ENCODE measurements at regions not wholly inside any gene's neighbourhood (a gene's known extent, or its start where the extent isn't known, plus 50 kb on each side); places are given as distances from the start of the nearest gene placed in this dataset.
A peak's percentile ranks its signal among the peaks of the same experiment; 100 is the strongest.

DNA sequence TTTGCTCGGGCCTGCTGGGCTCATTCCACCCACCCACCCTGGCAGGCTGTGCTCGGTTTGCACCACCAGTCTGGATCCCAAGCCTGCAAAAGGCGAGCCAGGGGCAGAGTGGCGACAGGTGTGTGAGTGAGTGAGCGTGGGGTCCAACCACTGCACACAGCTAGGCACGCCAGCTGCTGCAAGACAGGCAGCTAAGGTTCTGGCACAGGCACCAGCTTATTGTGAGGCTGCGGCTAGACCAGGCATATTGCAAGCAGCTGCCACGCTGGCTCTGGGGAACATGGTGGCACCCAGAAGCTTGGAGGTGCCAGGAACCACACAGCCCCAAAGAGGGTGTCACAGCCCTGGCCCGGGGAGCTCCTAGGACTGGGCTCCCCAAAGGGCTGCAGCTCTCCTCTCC, 205.1 kb downstream of the ANKRD60 start:
- intact Hi-C loops (cut with DNase I; ENCODE audit: low total_unique reads): no loop called here
- no peaks in the 10 kb centered on the region for H3K27me3 ChIP-seq
- peaks cover 15 to 24% of the 10 kb centered on the region in 2 donors for H3K4me1 ChIP-seq
- DNase-seq (no peak), ATAC-seq (no peak)
- no peak overlapping the region for H3K27ac ChIP-seq
- no peaks in the 10 kb centered on the region for H3K36me3 ChIP-seq
- TF ChIP-seq, protein P1, sequence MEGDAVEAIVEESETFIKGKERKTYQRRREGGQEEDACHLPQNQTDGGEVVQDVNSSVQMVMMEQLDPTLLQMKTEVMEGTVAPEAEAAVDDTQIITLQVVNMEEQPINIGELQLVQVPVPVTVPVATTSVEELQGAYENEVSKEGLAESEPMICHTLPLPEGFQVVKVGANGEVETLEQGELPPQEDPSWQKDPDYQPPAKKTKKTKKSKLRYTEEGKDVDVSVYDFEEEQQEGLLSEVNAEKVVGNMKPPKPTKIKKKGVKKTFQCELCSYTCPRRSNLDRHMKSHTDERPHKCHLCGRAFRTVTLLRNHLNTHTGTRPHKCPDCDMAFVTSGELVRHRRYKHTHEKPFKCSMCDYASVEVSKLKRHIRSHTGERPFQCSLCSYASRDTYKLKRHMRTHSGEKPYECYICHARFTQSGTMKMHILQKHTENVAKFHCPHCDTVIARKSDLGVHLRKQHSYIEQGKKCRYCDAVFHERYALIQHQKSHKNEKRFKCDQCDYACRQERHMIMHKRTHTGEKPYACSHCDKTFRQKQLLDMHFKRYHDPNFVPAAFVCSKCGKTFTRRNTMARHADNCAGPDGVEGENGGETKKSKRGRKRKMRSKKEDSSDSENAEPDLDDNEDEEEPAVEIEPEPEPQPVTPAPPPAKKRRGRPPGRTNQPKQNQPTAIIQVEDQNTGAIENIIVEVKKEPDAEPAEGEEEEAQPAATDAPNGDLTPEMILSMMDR (IDR thresholded peaks at IDR 0.05 in 4 of 5, conservative IDR thresholded peaks at IDR 0.05 in 1 of 5): no peak
- TF ChIP-seq POLR2A (IDR thresholded peaks at IDR 0.05): no peak
- in situ Hi-C loops (cut with MboI; ENCODE audit: low sequenced_read_pairs in 4 of 4): no loop called here
- no peaks in the 10 kb centered on the region for H3K9me3 ChIP-seq
- no peak overlapping the region for H3K4me3 ChIP-seq

DNA sequence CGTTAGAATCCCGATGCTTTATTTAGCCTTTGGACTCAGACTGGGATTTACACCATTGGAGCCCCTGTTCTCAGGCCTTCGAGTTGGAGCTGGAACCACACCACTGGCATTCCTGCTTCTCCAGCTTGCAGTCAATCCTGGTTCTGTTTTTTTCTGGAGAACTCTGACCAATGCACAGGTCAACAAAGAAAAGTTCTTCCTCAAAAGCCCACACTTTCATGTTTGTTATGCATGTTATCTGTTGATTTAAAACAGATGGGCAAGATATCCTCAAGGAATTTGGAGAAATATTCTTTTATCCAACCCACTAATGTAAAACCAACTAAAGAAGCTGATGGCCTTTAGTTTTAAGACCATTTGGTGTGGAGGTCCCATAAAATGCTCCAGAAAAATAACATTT, 205.7 kb downstream of the ANKRD60 start:
- H3K36me3 ChIP-seq: no peaks in the 10 kb centered on the region
- H3K4me3 ChIP-seq: no peak overlapping the region
- TF ChIP-seq, protein P1 (IDR thresholded peaks at IDR 0.05 in 4 of 5, conservative IDR thresholded peaks at IDR 0.05 in 1 of 5): no peak
- no peak for TF ChIP-seq POLR2A (IDR thresholded peaks at IDR 0.05)
- H3K4me1 ChIP-seq: peaks cover 15 to 24% of the 10 kb centered on the region in 2 donors
- ATAC-seq: no peak
- in situ Hi-C loops (cut with MboI; ENCODE audit: low sequenced_read_pairs in 4 of 4) (no loop called here), intact Hi-C loops (cut with DNase I; ENCODE audit: low total_unique reads) (no loop called here)
- H3K27ac ChIP-seq: no peak overlapping the region
- no peak for DNase-seq
- no peaks in the 10 kb centered on the region for H3K9me3 ChIP-seq
- no peaks in the 10 kb centered on the region for H3K27me3 ChIP-seq

DNA sequence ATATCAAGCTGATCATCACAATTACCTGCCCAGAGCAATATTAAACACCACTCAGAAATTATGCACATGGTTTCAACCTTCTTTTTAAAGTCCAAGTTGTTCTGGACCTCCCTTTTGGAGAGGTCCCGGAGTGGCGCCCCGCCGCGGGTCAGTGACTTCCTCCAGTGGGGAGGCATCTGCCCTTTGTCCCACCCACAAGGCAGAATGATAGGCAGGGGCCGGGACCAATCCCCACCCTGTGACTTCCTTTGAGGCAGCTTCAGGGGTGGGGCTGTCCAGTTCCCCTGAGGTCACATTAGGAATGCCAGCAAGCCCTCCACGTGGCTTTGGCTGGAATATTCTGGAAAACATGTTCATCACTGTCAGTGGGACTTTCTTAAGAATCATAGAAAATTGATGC, 207.0 kb downstream of the ANKRD60 start:
- Histone ChIP-seq H3K27ac (peak overlapping the region in 2 of 4 donors; percentile 19 to 36), H3K27me3 (no peaks in the 10 kb centered on the region), H3K36me3 (no peaks in the 10 kb centered on the region), H3K4me1 (peaks cover 15 to 28% of the 10 kb centered on the region in 2 donors), H3K9me3 (no peaks in the 10 kb centered on the region), H3K4me3 (no peak overlapping the region)
- TF ChIP-seq, protein P1 (IDR thresholded peaks at IDR 0.05 in 4 of 5, conservative IDR thresholded peaks at IDR 0.05 in 1 of 5): no peak
- TF ChIP-seq POLR2A (IDR thresholded peaks at IDR 0.05): no peak
- ATAC-seq (no peak), DNase-seq (peak in 1 of 2 donors; percentile 46)
- intact Hi-C loops (cut with DNase I; ENCODE audit: low total_unique reads) (no loop called here), in situ Hi-C loops (cut with MboI; ENCODE audit: low sequenced_read_pairs in 4 of 4) (no loop called here)

- Histone ChIP-seq H3K27me3 (no peaks in the 10 kb centered on the region), H3K27ac (peak overlapping the region in 2 of 4 donors; percentile 19 to 36), H3K4me3 (no peak overlapping the region), H3K4me1 (peaks cover 15 to 28% of the 10 kb centered on the region in 2 donors), H3K36me3 (no peaks in the 10 kb centered on the region), H3K9me3 (no peaks in the 10 kb centered on the region)
- intact Hi-C loops (cut with DNase I; ENCODE audit: low total_unique reads): no loop called here
- in situ Hi-C loops (cut with MboI; ENCODE audit: low sequenced_read_pairs in 4 of 4): no loop called here
- ATAC-seq (no peak), DNase-seq (peak in 1 of 2 donors; percentile 40)
- TF ChIP-seq, protein P1 (IDR thresholded peaks at IDR 0.05 in 4 of 5, conservative IDR thresholded peaks at IDR 0.05 in 1 of 5): no peak
- no peak for TF ChIP-seq POLR2A (IDR thresholded peaks at IDR 0.05)
Observed at GRCh38 chr20:58020656-58021454, 207.6 kb downstream of the ANKRD60 start.
